ENCODE measurements at regions not wholly inside any gene's neighbourhood (a gene's known extent, or its start where the extent isn't known, plus 50 kb on each side); places are given as distances from the start of the nearest gene placed in this dataset.

- intact Hi-C loops (cut with DNase I): loop anchor here in 5 of 10 donors (1.0 to 5.0 kb wide), 6 partner anchors 19 to 54 kb away; no protein-coding TSS in a partner anchor
- 0 to 5% (median 2%) methylated on average over 17 to 38 of the region's 38 CpGs for WGBS, 4 donors
- Histone ChIP-seq H3K9me3 (no peaks in the 10 kb centered on the region), H3K4me1 (peaks cover 19 to 95% (median 72%) of the 10 kb centered on the region in 12 donors), H3K27ac (peak overlapping the region; percentile 81 to 98 (median 89)), H3K27me3 (no peaks in the 10 kb centered on the region), H3K4me3 (peak overlapping the region; percentile 70 to 92 (median 81)), H3K36me3 (peaks cover 0 to 15% (median 5%) of the 10 kb centered on the region in 9 donors)
- ATAC-seq (peak; percentile 34 to 75 (median 70)), DNase-seq (peak; percentile 70 to 82 (median 78))
- TF ChIP-seq CTCF (IDR thresholded peaks at IDR 0.05) (peak in 1 of 12 donors; percentile 9), POLR2A (IDR thresholded peaks at IDR 0.05) (no peak)
These were observed 89.4 kb upstream of the IPO9 start for GRCh38 chr1:201739492-201740085.

- no peak for DNase-seq
- intact Hi-C loops (cut with DNase I): loop anchor here in 5 of 10 donors (2.0 to 5.0 kb wide), 5 partner anchors 19 to 52 kb away; no protein-coding TSS in a partner anchor
- WGBS, 4 donors: 2 to 12% (median 11%) methylated on average over 26 to 29 of the region's 29 CpGs
- Histone ChIP-seq H3K4me1 (peaks cover 19 to 95% (median 72%) of the 10 kb centered on the region in 12 donors), H3K27me3 (no peaks in the 10 kb centered on the region), H3K27ac (peak overlapping the region; percentile 81 to 98 (median 89)), H3K36me3 (peaks cover 0 to 20% (median 10%) of the 10 kb centered on the region in 9 donors), H3K9me3 (no peaks in the 10 kb centered on the region), H3K4me3 (peak overlapping the region; percentile 70 to 92 (median 81))
- peak in 3 of 4 donors; percentile 1 to 21 (median 11) for ATAC-seq
- TF ChIP-seq POLR2A (IDR thresholded peaks at IDR 0.05) (no peak), CTCF (IDR thresholded peaks at IDR 0.05) (no peak)
These were observed 88.8 kb upstream of the IPO9 start for GRCh38 chr1:201740086-201740541.

- H3K4me3 ChIP-seq: peak overlapping the region; percentile 70 to 92 (median 81)
- peaks cover 19 to 93% (median 69%) of the 10 kb centered on the region in 12 donors for H3K4me1 ChIP-seq
- peak overlapping the region; percentile 81 to 98 (median 89) for H3K27ac ChIP-seq
- WGBS, 4 donors: 16 to 24% (median 18%) methylated on average over 9 of the region's 9 CpGs
- no peaks in the 10 kb centered on the region for H3K9me3 ChIP-seq
- peaks cover 0 to 26% (median 10%) of the 10 kb centered on the region in 9 donors for H3K36me3 ChIP-seq
- H3K27me3 ChIP-seq: no peaks in the 10 kb centered on the region
- peak in 3 of 4 donors; percentile 31 to 44 (median 44) for ATAC-seq
- no peak for DNase-seq
- intact Hi-C loops (cut with DNase I): loop anchor here in 5 of 10 donors (2.0 to 5.0 kb wide), 5 partner anchors 18 to 52 kb away; no protein-coding TSS in a partner anchor
- TF ChIP-seq CTCF (IDR thresholded peaks at IDR 0.05) (no peak), POLR2A (IDR thresholded peaks at IDR 0.05) (no peak)
These were observed 88.3 kb upstream of the IPO9 start for GRCh38 chr1:201740670-201741111.

- H3K4me1 ChIP-seq: peaks cover 12 to 90% (median 59%) of the 10 kb centered on the region in 12 donors
These were observed 87.1 kb upstream of the IPO9 start for GRCh38 chr1:201741763-201742342.

More at GRCh38 chr1:201741763-201742342, 87.1 kb upstream of the IPO9 start:
- H3K4me3 ChIP-seq: peak overlapping the region in 8 of 12 donors; percentile 70 to 92 (median 81)
- peaks cover 0 to 35% (median 10%) of the 10 kb centered on the region in 9 donors for H3K36me3 ChIP-seq
- no peaks in the 10 kb centered on the region for H3K27me3 ChIP-seq
- intact Hi-C loops (cut with DNase I): loop anchor here in 5 of 10 donors (2.0 to 5.0 kb wide), 5 partner anchors 17 to 50 kb away; no protein-coding TSS in a partner anchor
- TF ChIP-seq POLR2A (IDR thresholded peaks at IDR 0.05): no peak
- TF ChIP-seq CTCF (IDR thresholded peaks at IDR 0.05): no peak
- WGBS, 4 donors: 65 to 70% (median 68%) methylated on average over 3 of the region's 3 CpGs
- H3K27ac ChIP-seq: peak overlapping the region in 11 of 12 donors; percentile 62 to 98 (median 90)
- ATAC-seq: no peak
- DNase-seq: no peak
- no peaks in the 10 kb centered on the region for H3K9me3 ChIP-seq
